Thyroid gland (tissue), 4 donors: ENCODE measurements at regions not wholly inside any gene's neighbourhood (a gene's known extent, or its start where the extent isn't known, plus 50 kb on each side); places are given as distances from the start of the nearest gene placed in this dataset.
"Not testable (repeated sequence)": the region's sequence is repeated elsewhere in the genome, so short reads cannot be mapped to it uniquely, and the experiment has no call there.

Experiments used
- DNase-seq, 2 donors: peaks; one replicate each; pipeline ENCODE4 v3.0.0-alpha.2; 2019
- H3K27ac ChIP-seq, 3 donors: fragments of 200-600 bp; sonication (generic); 1 replicate in 2 of 3; 2 replicates in 1 of 3; pipeline ENCODE4 v1.5.1; 2016 to 2019; ENCODE audit warnings: mild to moderate bottlenecking in 1 of 3, moderate library complexity in 1 of 3
- H3K27me3 ChIP-seq: fragments of 200-600 bp; sonication (generic); one replicate; pipeline ENCODE4 v1.5.1; 2019
- H3K36me3 ChIP-seq, 2 donors: fragments of 200-600 bp; sonication (generic); one replicate each; pipeline ENCODE4 v1.5.1; 2016 to 2019
- H3K4me1 ChIP-seq, 2 donors: fragments of 200-600 bp; sonication (generic); one replicate each; pipeline ENCODE4 v1.5.1; 2017 to 2019
- H3K4me3 ChIP-seq, 3 donors: fragments of 200-600 bp; sonication (generic); replicated peaks in 1 of 3; 1 replicate in 2 of 3; 2 replicates in 1 of 3; pipeline ENCODE4 v1.5.1; 2016; ENCODE audit warnings: mild to moderate bottlenecking in 1 of 3
- H3K9me3 ChIP-seq: fragments of 200-600 bp; sonication (generic); one replicate; pipeline ENCODE4 v1.5.1; 2017
- CTCF ChIP-seq, 6 experiments: fragments of 200-600 bp in 3 of 6; fragments of 450-650 bp in 3 of 6; sonication (generic) in 3 of 6; IDR thresholded peaks; one replicate each; pipeline ENCODE4 v1.5.1; 2016 to 2019; ENCODE audit warnings: antibody characterized with exemption in 6 of 6, mild to moderate bottlenecking in 2 of 6, inconsistent platforms in 1 of 6, moderate library complexity in 1 of 6
- POLR2A ChIP-seq, 2 donors: fragments of 450-650 bp; IDR thresholded peaks; one replicate each; pipeline ENCODE4 v1.6.1; 2017; ENCODE audit warnings: antibody characterized with exemption in 2 of 2, mild to moderate bottlenecking in 2 of 2, moderate library complexity in 1 of 2
- WGBS, 2 donors: methylation state at CpG; one replicate each; pipeline ENCODE4 v1.1.5; 2017; 5-methylcytosine and 5-hydroxymethylcytosine counted together
- intact Hi-C: fragments of 100-400 bp; cut with DNase I; formaldehyde crosslinking; loops from one replicate; pipeline ENCODE4 v1.15.1; 2023

GRCh38 chr5:21013237-21013636, 1025.2 kb upstream of the CDH18 start:
- H3K27ac ChIP-seq: no peak overlapping the region
- no peaks in the 10 kb centered on the region for H3K27me3 ChIP-seq
- no peak for DNase-seq
- no peak overlapping the region for H3K4me3 ChIP-seq
- TF ChIP-seq POLR2A (IDR thresholded peaks at IDR 0.05) (no peak), CTCF (IDR thresholded peaks at IDR 0.05) (no peak)
- intact Hi-C loops: no loop called here
- no peaks in the 10 kb centered on the region for H3K36me3 ChIP-seq
- no peaks in the 10 kb centered on the region for H3K4me1 ChIP-seq
- 48 to 79% methylated on average over 2 of the region's 2 CpGs for WGBS, 2 donors
- no peaks in the 10 kb centered on the region for H3K9me3 ChIP-seq

- Histone ChIP-seq H3K27ac (no peak overlapping the region), H3K36me3 (no peaks in the 10 kb centered on the region), H3K9me3 (no peaks in the 10 kb centered on the region), H3K4me1 (no peaks in the 10 kb centered on the region), H3K27me3 (no peaks in the 10 kb centered on the region), H3K4me3 (no peak overlapping the region)
- TF ChIP-seq CTCF (IDR thresholded peaks at IDR 0.05) (no peak), POLR2A (IDR thresholded peaks at IDR 0.05) (no peak)
- 76 to 85% methylated on average over 2 of the region's 2 CpGs for WGBS, 2 donors
- DNase-seq: no peak
- intact Hi-C loops: no loop called here
Measured at GRCh38 chr5:21007781-21008180, 1019.8 kb upstream of the CDH18 start.

DNA sequence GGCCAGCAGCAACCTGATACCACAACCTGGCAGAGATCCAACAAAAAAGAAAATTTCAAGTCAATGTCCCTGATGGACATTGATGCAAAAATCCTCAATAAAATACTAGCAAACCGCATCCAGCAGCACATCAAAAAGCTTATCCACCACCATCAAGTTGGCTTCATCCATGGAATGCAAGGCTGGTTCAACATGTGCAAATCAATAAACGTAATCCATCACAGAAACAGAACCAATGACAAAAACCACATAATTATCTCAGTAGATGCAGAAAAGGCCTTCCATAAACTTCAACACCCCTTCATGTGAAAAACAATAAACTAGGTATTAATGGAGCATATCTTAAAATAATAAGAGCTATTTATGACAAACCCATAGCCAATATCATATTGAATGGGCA, 1000.9 kb upstream of the CDH18 start:
- WGBS, 2 donors: 52 to 59% methylated on average over 2 of the region's 2 CpGs
- intact Hi-C loops, H3K27me3 ChIP-seq, H3K27ac ChIP-seq, H3K4me3 ChIP-seq, H3K4me1 ChIP-seq, H3K36me3 ChIP-seq, DNase-seq, H3K9me3 ChIP-seq: not testable (repeated sequence)

DNA sequence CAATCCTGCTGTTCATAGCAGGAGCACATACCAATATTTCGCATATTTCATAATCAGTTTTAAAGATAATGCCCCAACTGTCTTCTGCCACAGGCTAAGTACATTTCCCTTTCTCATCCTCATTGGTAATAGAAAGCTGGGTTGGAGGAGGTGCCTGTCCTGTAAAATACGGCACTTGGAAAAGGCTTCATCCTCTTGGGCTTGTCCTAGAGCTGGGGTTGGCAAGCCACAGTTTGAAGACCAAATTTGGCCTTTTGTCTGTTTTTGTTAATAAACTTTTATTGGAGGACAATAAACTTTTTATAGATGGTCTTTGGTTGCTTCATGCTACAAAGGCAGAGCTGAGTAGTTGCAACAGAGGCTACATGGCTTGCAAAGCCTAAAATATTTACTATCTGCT, 997.8 kb upstream of the CDH18 start:
- intact Hi-C loops: no loop called here
- Histone ChIP-seq H3K4me1 (no peaks in the 10 kb centered on the region), H3K27me3 (no peaks in the 10 kb centered on the region), H3K27ac (no peak overlapping the region), H3K4me3 (no peak overlapping the region), H3K36me3 (no peaks in the 10 kb centered on the region), H3K9me3 (no peaks in the 10 kb centered on the region)
- TF ChIP-seq CTCF (IDR thresholded peaks at IDR 0.05): no peak
- TF ChIP-seq POLR2A (IDR thresholded peaks at IDR 0.05): no peak
- DNase-seq: no peak
- WGBS, 2 donors: 74 to 79% methylated on average over 2 of the region's 2 CpGs

- no peaks in the 10 kb centered on the region for H3K27me3 ChIP-seq
- 73 to 78% methylated on average over 1 of the region's 1 CpG for WGBS, 2 donors
- intact Hi-C loops: no loop called here
Measured at GRCh38 chr5:20974426-20974825, 986.4 kb upstream of the CDH18 start.

More at GRCh38 chr5:20974426-20974825, 986.4 kb upstream of the CDH18 start:
- H3K27ac ChIP-seq: no peak overlapping the region
- no peak for TF ChIP-seq POLR2A (IDR thresholded peaks at IDR 0.05)
- no peak for TF ChIP-seq CTCF (IDR thresholded peaks at IDR 0.05)
- no peak overlapping the region for H3K4me3 ChIP-seq
- H3K36me3 ChIP-seq: no peaks in the 10 kb centered on the region
- H3K4me1 ChIP-seq: no peaks in the 10 kb centered on the region
- no peaks in the 10 kb centered on the region for H3K9me3 ChIP-seq
- DNase-seq: no peak
